Muscle of leg (tissue), 3 donors: ENCODE measurements at regions not wholly inside any gene's neighbourhood (a gene's known extent, or its start where the extent isn't known, plus 50 kb on each side); places are given as distances from the start of the nearest gene placed in this dataset.
A peak's percentile ranks its signal among the peaks of the same experiment; 100 is the strongest.
"Not testable (repeated sequence)": the region's sequence is repeated elsewhere in the genome, so short reads cannot be mapped to it uniquely, and the experiment has no call there.

Experiments used
- DNase-seq: peaks from one replicate; pipeline ENCODE4 v3.0.0; 2013
- H3K27ac ChIP-seq: one replicate; pipeline ENCODE4 v1.5.1; 2013; ENCODE audit warnings: mild to moderate bottlenecking, low read length, control low read depth
- H3K27me3 ChIP-seq: one replicate; pipeline ENCODE4 v1.6.1; 2013; ENCODE audit warnings: low read length; ENCODE audit not compliant: control insufficient read depth, insufficient read depth
- H3K36me3 ChIP-seq: one replicate; pipeline ENCODE4 v1.6.1; 2013; ENCODE audit warnings: low read length; ENCODE audit not compliant: control insufficient read depth, insufficient read depth
- H3K4me1 ChIP-seq: one replicate; pipeline ENCODE4 v1.6.1; 2013; ENCODE audit warnings: low read length; ENCODE audit not compliant: control insufficient read depth, insufficient read depth
- H3K4me3 ChIP-seq: one replicate; pipeline ENCODE4 v1.5.1; 2013; ENCODE audit warnings: low read length, control low read depth
- H3K9me3 ChIP-seq: replicated peaks from 2 replicates; pipeline ENCODE4 v1.6.1; 2013; ENCODE audit warnings: low read depth, low read length; ENCODE audit not compliant: control insufficient read depth
- WGBS: methylation state at CpG from one replicate; pipeline ENCODE4 v1.1.5; 2013; ENCODE audit warnings: missing lambda C conversion rate; ENCODE audit not compliant: insufficient coverage; 5-methylcytosine and 5-hydroxymethylcytosine counted together

DNA sequence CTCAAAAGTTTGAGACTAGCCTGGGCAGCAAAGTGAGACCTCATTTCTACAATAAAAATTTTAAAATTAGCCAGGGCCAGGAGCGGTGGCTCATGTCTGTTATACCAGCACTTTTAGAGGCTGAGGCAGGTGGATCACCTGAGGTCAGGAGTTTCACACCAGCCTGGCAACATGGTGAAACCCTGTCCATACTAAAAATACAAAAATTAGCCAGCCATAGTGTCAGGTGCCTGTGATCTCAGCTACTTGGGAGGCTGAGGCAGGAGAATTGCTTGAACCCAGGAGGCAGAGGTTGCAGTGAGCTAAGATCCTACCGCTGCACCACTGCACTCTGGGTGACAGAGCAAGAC lies 85.1 kb upstream of the MAP4 start:
- not testable (repeated sequence) for H3K4me1 ChIP-seq, H3K4me3 ChIP-seq, H3K36me3 ChIP-seq, H3K27ac ChIP-seq, H3K27me3 ChIP-seq, H3K9me3 ChIP-seq, DNase-seq
- WGBS = 100% methylated on average over 1 of the region's 2 CpGs

DNA sequence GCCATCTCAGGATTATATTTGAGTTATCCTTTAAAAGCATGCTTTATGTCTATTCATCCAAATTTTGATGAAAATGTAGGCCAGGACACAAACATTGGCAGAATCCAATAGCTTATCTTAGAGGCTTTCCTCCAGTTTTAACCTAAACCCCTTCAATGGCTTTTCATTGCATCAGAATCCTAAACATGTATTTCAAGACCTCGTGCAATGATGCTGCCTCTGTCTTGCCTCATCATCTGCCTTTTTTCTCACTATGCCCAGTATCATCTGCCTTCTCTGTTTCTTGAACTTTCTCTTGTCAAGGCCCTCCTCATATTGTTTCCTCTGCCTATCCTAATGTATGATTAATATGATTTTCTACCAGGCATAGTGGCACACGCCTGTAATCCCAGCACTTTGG lies 76.1 kb upstream of the MAP4 start:
- no peaks in the 10 kb centered on the region for H3K27me3 ChIP-seq
- H3K27ac ChIP-seq = no peak overlapping the region
- no peaks in the 10 kb centered on the region for H3K36me3 ChIP-seq
- H3K4me1 ChIP-seq = peaks cover 4% of the 10 kb centered on the region
- DNase-seq = no peak
- H3K4me3 ChIP-seq = no peak overlapping the region
- H3K9me3 ChIP-seq = no peaks in the 10 kb centered on the region
- WGBS = 40% methylated on average over 1 of the region's 2 CpGs

DNA sequence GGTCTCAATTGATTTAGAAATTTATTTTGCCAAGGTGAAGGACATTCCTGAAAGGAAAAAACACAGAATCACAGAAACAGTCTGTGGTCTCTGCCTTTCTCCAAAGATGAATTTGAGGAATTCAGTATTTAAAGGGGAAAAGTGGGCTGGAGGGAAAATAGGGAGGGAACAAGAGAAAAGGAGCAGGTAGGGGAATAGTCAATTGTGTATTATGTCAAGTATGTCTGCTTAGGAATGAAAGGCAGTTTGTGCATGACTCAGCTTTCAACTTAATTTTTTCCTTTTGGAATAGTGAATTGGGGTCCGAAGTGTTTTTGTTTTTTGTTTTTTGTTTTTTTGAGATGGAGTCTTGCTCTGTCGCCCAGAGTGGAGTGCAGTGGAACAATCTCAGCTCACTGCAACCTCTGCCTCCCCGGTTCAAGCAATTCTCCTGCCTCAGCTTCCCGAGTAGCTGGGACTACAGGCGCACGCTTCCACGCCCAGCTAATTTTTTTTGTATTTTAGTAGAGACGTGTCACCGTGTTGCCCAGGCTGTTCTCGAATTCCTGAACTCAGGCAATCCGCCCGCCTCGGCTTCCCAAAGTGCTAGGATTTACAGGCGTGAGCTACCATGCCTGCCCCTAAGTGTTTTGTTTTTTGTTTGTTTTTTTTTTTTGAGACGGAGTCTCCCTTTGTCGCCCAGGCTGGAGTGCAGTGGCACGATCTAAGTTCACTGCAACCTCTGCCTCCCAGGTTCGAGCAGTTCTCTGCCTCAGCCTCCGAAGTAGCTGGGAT lies 74.1 kb upstream of the MAP4 start:
- H3K27me3 ChIP-seq = no peaks in the 10 kb centered on the region
- H3K36me3 ChIP-seq = no peaks in the 10 kb centered on the region
- no peak overlapping the region for H3K4me3 ChIP-seq
- WGBS = 95% methylated on average over 9 of the region's 19 CpGs
- H3K27ac ChIP-seq = no peak overlapping the region
- no peak for DNase-seq
- H3K4me1 ChIP-seq = peaks cover 21% of the 10 kb centered on the region
- H3K9me3 ChIP-seq = no peaks in the 10 kb centered on the region

DNA sequence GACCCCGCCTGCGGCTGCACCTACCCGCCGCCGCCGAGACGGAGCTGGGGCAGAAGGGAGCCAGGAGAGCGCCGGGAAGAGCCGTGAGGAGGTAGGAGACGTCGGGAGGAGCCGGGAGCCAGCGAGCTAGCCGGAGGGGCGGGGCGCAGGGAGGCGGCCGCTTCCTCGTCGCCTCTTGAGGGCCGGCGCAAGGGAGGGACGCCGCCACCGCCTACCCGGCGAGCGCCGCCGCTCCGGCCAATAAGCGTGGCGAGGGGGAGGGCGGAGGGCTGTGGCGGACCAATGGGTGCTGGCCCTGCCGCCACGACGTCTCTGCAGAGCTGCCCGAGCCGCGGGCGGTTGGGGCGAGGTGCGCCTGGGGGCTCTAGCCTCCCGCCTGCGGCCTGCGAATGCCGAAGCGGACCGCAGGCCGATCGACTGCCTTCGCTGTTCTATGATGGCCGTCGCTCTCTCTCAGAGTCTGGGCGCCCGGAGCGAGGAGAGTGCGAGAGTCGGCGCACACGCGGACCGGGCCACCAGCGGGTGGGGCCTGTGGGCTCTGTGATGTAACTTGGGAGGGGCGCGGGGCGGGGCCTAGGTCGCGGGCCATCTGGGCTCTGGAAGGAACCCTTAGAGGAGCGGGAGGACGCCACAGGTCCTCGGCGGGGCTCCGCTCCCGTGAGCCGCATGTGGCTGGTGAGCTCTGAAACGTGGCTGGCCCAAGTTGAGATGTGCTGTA lies 72.7 kb upstream of the MAP4 start:
- WGBS = under 1% methylated on average over 68 of the region's 79 CpGs
- Histone ChIP-seq H3K9me3 (no peaks in the 10 kb centered on the region), H3K27ac (peak overlapping the region; percentile 100), H3K27me3 (no peaks in the 10 kb centered on the region), H3K4me1 (peaks cover 23% of the 10 kb centered on the region), H3K36me3 (peaks cover 3% of the 10 kb centered on the region), H3K4me3 (peak overlapping the region; percentile 97)
- peak; percentile 99 for DNase-seq

DNA sequence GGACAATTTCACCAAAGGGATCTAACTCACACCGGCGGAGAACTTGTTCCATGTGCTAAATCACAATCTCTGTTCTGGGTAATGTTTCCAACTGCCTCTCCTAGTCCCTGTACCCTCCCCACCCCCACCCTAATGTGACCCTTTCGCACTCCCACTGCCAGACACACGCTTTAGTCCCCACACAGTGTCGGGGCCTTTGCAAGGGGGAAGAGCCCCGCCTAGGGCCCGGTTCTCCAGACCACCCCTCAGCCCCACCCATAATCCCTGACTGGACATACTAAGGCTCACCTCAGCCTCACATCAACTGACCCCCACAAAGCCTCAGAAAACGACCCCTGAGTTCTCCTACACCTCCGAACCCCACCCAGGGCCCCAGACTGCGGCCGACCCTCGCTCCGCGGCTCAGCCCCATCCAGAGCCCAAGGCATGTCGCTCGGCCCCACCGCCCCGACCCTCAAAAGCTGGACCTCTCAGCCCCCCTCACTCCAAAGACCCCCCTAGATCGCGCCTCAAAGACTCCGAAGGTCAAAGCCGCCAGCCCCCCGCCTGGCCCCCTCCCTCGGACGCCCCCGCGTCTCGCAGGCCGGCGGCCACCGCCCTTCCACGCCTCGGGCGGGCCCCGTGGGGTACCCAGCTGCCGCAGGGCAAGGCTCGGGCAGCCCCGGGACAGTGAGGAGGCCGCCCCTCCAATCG lies 72.0 kb upstream of the MAP4 start:
- 0% methylated on average over 37 of the region's 40 CpGs for WGBS
- H3K4me1 ChIP-seq = peaks cover 23% of the 10 kb centered on the region
- DNase-seq = peak; percentile 71
- peak overlapping the region; percentile 97 for H3K4me3 ChIP-seq
- H3K9me3 ChIP-seq = no peaks in the 10 kb centered on the region
- H3K27me3 ChIP-seq = no peaks in the 10 kb centered on the region
- H3K36me3 ChIP-seq = peaks cover 8% of the 10 kb centered on the region
- H3K27ac ChIP-seq = peak overlapping the region; percentile 100

DNA sequence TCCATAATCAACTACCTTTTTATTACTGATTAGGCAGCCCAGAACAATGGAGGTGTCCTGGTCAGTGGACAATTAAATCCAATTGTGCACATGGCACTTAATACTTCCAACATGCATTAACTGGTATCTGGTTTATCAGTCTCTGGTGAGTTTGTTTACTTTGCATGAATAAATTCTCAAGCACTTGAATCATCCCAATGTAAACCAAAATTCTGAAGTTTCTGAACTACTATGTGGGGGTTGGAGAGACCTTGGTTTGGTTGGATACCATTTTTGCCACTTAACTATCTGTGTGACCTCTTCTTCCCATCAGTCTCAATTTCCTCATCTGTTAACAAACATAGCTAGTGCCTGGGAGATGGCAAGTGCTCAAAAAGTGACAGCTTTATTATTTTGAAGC lies 70.5 kb upstream of the MAP4 start:
- Histone ChIP-seq H3K27ac (peak overlapping the region; percentile 100), H3K9me3 (no peaks in the 10 kb centered on the region), H3K27me3 (no peaks in the 10 kb centered on the region), H3K4me3 (peak overlapping the region; percentile 97), H3K36me3 (peaks cover 8% of the 10 kb centered on the region), H3K4me1 (peaks cover 23% of the 10 kb centered on the region)
- DNase-seq = no peak

DNA sequence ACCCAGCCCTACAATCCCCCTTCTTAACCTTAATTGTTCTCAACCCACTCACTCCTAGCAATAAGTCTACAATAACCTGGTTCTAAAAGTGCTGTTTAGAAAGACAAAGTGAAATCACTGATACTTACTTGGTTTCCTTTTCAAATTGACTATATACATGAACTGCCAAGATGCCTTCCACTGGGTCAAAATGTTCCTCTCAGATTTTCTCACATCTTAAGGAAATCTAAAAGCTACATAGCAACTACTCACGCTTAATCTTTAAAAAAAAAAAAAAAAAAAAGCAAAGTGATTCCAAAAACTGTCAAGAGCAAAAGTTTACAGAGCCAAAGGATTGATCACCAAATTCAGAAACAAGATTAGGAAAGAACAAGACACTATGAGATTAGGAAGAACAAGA lies 68.7 kb upstream of the MAP4 start:
- DNase-seq = peak; percentile 7
- no CpG with 5 or more reads among the region's 1 CpG for whole genome bisulfite sequencing
- Histone ChIP-seq H3K4me1 (peaks cover 23% of the 10 kb centered on the region), H3K27ac (peak overlapping the region; percentile 100), H3K9me3 (no peaks in the 10 kb centered on the region), H3K36me3 (peaks cover 8% of the 10 kb centered on the region), H3K4me3 (no peak overlapping the region), H3K27me3 (no peaks in the 10 kb centered on the region)

DNA sequence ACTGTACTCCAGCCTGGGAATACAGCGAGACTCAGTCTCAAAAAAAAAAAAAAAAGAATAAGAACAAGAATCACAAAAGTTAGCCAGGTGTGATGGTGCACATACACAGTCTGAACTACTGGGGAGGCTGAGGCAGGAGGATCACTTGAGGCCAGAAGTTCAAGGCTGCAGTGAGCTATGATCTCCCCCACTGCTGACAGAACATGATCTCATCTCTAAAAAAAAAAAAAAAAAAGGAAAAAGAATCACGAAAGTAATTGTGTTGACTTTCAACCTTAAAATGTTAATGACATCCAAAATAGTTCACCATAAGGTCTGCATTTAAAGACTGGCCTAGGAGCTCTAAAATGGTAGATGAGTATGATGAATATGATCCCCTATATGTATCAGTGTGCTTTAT lies 68.0 kb upstream of the MAP4 start:
- Histone ChIP-seq H3K9me3 (no peaks in the 10 kb centered on the region), H3K4me1 (peaks cover 20% of the 10 kb centered on the region), H3K36me3 (peaks cover 8% of the 10 kb centered on the region), H3K27ac (no peak overlapping the region), H3K4me3 (no peak overlapping the region), H3K27me3 (no peaks in the 10 kb centered on the region)
- WGBS = no CpG with 5 or more reads among the region's 2 CpGs
- no peak for DNase-seq

DNA sequence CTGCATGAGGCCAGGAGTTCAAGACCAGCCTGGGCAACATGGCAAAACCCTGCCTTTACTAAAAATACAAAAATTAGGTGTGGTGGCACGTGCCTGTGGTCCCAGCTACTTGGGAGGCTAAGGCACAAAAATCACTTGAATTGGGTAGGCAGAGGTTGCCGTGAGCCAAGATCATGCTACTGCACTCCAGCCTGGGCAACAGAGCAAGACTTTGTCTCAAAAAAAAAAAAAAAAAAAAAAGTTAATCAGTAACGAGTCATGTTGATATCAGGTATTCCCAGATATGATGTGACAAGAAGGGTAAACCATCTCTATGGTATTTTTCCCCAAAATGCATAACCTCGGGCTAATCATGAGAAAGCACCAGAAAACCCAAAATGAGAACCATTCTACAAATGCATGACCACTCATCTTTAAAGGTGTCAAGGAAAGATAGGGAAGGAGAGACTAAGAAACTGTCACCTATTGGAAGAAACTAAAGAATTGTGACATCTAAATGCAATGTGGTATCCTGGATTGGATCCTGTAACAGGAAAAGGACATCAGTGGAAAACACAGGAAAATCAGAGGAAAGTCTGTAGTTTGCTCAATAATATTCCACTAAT lies 66.5 kb upstream of the MAP4 start:
- peaks cover 20% of the 10 kb centered on the region for H3K4me1 ChIP-seq
- peaks cover 8% of the 10 kb centered on the region for H3K36me3 ChIP-seq
- DNase-seq = no peak
- no peaks in the 10 kb centered on the region for H3K27me3 ChIP-seq
- no peaks in the 10 kb centered on the region for H3K9me3 ChIP-seq
- H3K27ac ChIP-seq = no peak overlapping the region
- no peak overlapping the region for H3K4me3 ChIP-seq
- WGBS = no CpG with 5 or more reads among the region's 4 CpGs

DNA sequence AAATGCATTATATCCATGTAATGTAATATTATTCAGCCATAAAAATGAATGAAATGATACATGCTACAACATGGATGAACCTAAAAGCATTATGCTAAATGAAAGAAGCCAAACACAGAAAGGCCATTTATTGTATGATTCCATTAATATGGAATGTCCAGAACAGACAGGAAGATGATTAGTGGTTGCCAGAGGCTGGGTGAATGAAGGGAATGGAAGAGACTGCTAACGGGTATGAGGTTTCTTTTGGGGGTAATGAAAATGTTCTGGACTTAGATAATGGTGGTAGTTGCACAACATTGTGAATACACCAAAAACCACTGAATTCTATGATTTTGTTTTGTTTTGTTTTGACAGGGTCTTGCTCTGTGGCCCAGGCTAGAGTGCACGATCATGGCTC lies 61.6 kb upstream of the MAP4 start:
- Histone ChIP-seq H3K4me1 (peaks cover under 1% of the 10 kb centered on the region), H3K9me3 (no peaks in the 10 kb centered on the region), H3K4me3 (no peak overlapping the region), H3K36me3 (peaks cover 2% of the 10 kb centered on the region), H3K27me3 (no peaks in the 10 kb centered on the region), H3K27ac (no peak overlapping the region)
- DNase-seq = no peak
- no CpG with 5 or more reads among the region's 2 CpGs for WGBS
